AG08395 (cell line): ENCODE measurements at regions not wholly inside any gene's neighbourhood (a gene's known extent, or its start where the extent isn't known, plus 50 kb on each side); places are given as distances from the start of the nearest gene placed in this dataset.
"Not testable (repeated sequence)": the region's sequence is repeated elsewhere in the genome, so short reads cannot be mapped to it uniquely, and the experiment has no call there.

Experiments used
- DNase-seq: peaks from one replicate; pipeline ENCODE4 v3.0.0; 2012; ENCODE audit warnings: mixed read lengths, low spot score

DNA sequence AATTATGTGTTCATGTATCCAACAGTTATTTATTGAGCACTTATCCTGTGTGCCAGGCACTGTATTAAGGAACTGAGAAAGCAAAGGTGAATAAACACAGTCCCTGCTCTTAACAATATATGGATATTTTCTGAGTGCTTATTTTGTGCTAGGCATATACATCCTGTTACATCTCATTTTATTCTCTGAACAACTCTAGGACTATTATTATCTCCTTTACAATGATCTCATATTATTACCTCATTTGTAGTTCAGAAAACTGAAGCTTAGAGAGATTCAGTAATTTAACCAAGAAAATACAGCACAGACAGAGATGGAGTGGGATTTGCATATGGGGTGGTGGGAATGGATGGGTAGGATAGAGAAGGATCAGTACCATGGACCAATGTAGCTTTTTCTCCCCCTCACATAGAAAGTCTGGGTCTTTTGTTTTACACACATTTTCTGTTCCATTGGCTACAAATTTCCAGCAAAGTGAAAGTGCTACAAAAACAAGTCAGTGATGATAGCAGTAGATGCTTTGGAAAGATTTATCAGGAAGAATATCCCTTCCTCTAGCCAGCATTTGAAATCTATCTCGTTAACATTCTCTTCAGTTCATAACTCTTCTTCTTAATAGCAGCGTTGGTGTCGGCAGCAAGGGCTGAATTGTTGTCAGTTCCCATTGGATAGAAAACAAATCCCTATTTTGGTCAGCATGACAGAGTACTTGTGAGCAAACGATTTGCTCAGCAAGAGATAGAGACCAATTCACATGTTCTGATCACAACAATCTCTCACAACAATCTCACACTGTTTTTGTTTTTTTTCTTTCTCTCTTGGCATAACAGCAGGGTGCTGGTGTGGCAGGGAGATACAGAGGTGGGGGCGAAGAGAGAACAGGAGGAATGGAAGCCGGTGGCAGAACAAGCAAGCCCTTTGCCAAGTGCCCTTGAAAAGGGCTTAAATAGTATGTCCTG, 102.2 kb upstream of the KCTD1 start:
- no peak for DNase-seq

- DNase-seq = no peak
Observed at GRCh38 chr18:26649193-26649543, 100.8 kb upstream of the KCTD1 start.

DNA sequence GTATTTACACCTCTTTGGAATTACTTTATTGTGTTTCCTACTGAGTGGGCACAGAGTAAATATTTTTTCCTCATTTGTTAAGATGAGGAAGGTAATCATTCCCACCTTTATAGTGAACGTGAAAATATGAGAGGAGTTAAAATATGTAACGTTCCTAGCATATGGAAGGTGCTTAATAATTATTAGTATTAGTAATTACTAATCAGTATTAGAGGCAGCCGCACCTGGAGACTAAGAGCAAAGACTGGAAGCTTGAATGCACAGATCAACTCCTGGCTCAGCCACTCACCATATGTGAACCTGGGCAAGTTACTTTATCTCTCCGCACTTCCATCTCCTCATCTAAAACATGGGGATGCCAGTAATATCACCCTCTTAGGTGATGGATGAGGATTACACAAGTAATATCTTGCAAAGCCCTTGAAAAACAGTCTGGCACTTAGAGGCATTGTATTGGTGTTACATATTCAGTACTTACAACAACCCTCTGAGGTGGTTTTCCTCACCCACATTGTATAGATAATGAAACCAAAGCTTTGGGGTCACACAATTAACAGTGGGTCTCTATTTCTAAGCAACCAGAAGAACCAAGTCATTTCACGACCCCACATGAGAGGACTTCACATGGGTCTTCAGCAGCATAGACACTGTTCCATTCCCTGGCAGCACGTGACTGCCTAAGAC, 100.3 kb upstream of the KCTD1 start:
- DNase-seq = no peak

- DNase-seq = no peak
Observed at GRCh38 chr18:26646901-26647300, 98.5 kb upstream of the KCTD1 start.

GRCh38 chr18:26642440-26643348, 94.3 kb upstream of the KCTD1 start:
- DNase-seq = no peak

DNA sequence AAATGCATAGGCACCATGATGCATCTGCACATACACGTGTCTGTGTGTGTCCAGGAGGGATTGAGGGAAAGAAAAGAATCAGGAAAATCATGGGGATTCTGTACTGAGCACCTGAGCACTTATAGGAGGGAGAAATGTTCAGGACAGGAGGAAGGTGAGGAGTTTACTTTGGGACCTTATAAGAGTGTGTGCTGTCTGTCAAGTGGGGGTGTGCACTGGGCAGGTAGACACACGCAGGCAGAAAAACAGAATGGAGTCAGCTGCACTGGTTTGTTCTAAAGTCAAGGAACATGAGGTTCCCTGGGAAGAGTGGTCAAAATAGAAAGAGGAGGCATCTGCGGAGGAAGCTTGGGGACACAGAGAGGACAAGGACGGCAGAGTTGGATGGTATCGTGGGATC, 92.2 kb upstream of the KCTD1 start:
- DNase-seq = no peak

DNA sequence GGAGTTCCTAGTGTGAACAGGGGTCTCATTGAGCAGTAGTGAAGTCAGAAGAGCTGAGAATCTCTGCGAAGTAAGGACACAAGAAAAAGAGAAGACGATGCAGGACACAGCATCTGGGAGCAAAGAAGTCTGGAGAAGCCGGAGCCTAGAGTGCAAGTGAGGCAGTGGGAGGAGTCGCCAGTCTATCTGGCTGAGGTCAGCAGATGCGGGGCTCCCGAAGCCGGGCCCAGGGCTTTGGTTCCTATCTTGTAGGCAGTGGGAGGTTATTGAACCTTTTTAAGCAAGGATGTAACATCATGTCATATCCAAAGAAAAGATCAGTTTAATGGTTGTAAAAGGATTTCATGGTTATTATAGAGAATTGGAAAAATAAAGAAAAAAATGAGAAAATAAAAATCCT, 90.8 kb upstream of the KCTD1 start:
- DNase-seq = no peak

DNA sequence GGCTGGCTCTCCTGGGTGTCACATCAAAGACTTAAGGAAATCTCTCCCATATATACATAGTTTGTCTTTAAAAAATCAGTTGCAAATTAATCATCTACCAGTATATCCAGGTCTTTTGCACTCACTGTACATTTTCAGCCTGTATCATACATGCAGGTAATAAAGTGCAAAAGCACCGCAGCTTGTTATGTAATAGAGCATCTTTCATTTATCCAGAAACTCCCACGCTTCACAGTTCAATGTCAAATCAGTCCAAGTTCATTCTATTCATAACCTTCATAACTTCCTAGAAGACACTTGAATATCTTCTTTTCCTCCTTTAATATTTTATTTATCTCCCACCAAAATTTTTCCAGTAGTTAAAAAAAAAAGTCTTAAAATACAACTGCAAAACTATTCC, 89.6 kb upstream of the KCTD1 start:
- DNase-seq = no peak

DNA sequence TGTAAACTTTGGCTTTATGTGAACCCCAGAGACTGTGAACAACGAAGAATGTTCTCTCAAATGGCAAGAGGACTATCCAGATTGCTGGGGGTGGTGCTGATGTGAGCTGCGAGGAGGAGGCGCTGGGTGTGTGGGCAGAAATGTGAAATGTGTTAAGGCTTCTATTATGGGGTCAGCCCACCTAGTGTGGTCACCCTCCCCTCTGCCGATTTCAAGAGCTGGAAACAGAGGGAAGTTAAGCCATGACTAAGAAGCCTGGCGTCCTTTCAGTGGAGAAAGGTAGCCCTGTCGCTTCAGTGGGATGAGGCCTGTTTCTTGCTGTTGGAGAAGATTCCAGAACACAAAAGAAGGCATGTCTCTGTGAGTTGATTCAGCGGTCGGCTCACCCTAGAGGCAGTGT, 89.0 kb upstream of the KCTD1 start:
- no peak for DNase-seq

DNA sequence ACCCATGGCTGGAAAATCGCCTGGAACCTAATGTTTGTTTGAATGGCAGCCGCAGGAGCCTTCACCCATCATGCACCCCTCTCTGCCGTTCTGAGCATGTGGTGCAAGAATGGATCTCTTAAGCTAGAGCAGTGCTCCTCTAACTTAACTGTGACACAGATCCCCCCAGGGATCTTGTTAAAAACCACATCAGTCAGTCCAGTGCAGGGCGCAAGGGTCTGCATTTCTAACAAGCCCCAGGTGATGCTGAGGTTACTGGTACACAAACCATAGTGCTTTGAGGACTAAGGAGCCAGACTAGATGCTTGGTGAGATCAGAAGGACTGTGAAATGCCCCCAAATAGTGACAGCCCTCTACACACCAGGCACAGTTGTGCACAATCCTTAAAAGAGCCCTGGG, 87.1 kb upstream of the KCTD1 start:
- no peak for DNase-seq

- no peak for DNase-seq
Observed at GRCh38 chr18:26634631-26635030, 86.3 kb upstream of the KCTD1 start.

- no peak for DNase-seq
Observed at GRCh38 chr18:26631135-26631534, 82.8 kb upstream of the KCTD1 start.

GRCh38 chr18:26630596-26630995, 82.2 kb upstream of the KCTD1 start:
- DNase-seq = no peak

GRCh38 chr18:26628017-26628416, 79.7 kb upstream of the KCTD1 start:
- no peak for DNase-seq

DNA sequence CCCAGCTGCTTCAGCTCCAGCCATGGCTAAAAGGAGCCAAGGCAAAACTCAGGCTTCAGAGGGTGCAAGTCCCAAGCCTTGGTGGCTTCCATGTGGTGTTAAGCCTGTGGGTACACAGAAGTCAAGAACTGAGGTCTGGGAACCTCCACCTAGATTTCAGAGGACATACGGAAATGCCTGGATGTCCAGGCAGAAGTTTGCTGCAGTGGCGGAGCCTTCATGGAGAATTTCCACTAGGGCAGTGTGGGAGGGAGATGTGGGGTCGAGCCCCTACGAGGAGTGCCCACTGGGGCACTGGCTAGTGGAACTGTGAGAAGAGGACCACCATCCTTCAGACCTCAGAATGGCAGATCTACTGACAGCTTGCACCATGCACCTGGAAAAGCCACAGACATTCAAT, 76.1 kb upstream of the KCTD1 start:
- DNase-seq = no peak

- DNase-seq = not testable (repeated sequence)
Observed at GRCh38 chr18:26623314-26623713, 75.0 kb upstream of the KCTD1 start.

DNA sequence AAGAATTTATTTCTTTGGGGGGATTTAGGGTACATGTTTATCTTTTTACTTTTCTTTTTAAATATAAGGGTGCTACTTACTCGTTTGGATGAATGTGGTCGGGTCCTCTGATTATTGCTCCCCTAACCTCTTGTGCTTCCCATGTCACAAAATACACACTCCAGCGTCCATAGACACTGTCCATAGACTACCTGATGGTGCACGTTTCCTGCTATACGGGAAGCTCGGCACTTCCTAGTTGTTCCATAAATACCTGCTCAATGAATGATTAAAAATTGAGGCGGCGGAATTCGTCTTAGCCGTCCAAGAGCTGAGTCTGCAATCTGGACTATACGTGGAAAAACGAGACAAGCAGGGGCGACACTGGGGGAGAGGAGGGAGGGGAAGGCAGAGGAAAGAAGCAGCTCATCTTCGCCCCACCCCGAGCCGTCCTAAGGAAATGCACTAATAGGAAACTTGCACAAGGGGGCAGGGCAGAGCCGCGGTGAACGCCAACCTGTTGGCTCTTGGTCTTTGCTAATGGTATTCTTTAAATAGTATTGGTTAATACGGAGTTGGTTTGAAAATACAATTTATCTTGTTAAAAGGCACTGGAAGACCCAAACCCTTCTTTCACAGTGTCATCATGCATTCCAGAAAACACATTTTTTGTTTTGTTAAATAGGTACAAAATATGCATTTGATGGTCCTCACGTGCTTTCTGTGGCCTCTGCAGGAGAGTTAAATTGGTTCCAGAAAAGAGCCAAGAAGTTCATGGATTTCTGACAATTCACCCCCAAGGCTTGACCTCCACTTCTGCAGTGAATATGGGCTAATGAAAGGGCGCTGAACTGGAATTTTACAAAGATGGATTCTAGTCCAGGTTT, 73.0 kb upstream of the KCTD1 start:
- DNase-seq = peak; percentile 6

GRCh38 chr18:26619350-26619749, 71.0 kb upstream of the KCTD1 start:
- no peak for DNase-seq

DNA sequence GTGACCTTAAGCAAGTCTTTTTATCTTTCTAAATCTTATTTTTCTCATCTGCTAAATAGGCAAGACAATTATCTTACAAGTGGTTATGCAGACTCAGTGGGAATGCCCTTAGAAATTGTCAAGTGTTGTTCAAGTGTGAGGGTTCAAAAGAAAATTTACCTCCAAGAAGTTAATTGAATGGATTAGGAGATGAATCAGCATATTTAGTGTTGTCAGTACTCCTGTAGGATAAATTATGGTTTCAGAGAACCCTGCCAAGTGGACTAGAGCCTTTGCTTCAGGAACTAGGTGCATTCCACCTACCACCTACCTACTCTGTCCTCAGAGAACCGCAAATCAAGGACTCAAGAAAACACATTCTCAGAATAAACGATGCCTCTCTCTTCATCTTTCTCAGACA, 69.8 kb upstream of the KCTD1 start:
- no peak for DNase-seq

GRCh38 chr18:26617151-26617554, 68.8 kb upstream of the KCTD1 start:
- peak; percentile 75 for DNase-seq

DNA sequence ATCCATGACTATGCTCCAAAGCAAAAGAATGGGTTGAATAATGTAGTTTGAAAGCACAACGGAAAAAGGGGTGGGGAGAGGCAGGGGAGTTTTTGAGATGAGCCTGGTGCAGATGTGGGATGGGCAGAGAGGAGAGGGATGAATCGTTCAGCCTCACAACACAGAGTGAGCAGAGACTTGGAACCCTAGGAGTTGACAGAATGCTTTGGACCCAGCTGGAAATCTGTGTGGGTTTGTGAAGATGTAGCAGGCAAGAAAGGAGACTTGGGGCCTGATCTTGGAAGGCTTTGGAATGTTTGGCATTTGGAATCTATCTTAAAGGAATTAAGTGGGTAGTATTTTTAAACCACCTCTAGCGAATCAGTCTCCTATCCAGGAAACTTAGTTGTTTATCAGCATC, 66.0 kb upstream of the KCTD1 start:
- DNase-seq = no peak
